HL-60 (cell line): ENCODE measurements at regions not wholly inside any gene's neighbourhood (a gene's known extent, or its start where the extent isn't known, plus 50 kb on each side); places are given as distances from the start of the nearest gene placed in this dataset.

Source experiments
- CTCF ChIP-seq: IDR thresholded peaks from one replicate; pipeline ENCODE4 v1.5.1; 2011; ENCODE audit warnings: low read length, control low read depth, inconsistent platforms; ENCODE audit not compliant: insufficient read depth
- POLR2AphosphoS5 ChIP-seq: IDR thresholded peaks from 2 replicates; pipeline ENCODE4 v1.6.1; 2012; ENCODE audit warnings: low read depth
- REST ChIP-seq: IDR thresholded peaks from 2 replicates; pipeline ENCODE4 v1.6.1; 2012; ENCODE audit warnings: low read depth; ENCODE audit not compliant: insufficient replicate concordance
- SPI1 ChIP-seq: IDR thresholded peaks from 2 replicates; pipeline ENCODE4 v1.6.1; 2012; ENCODE audit warnings: low read depth, mild to moderate bottlenecking, borderline replicate concordance

GRCh38 chr15:69855258-69856000 is 242.3 kb downstream of the TLE3 start:
- TF ChIP-seq CTCF (no peak), POLR2AphosphoS5 (no peak), REST (no peak), SPI1 (no peak)
